HepG2 (cell line): ENCODE measurements at regions not wholly inside any gene's neighbourhood (a gene's known extent, or its start where the extent isn't known, plus 50 kb on each side); places are given as distances from the start of the nearest gene placed in this dataset.

Experiments used
- ATAC-seq: fragments of 200-7000 bp; cut with Tn5 transposase; 3 replicates; pipeline ENCODE4 v1.9.1; 2020; ENCODE audit warnings: mild to moderate bottlenecking, moderate library complexity
- BruUV-seq: library from RNA; stranded (reverse); fragments of 400-500 nt; replicated peaks from 2 replicates; lab custom pipeline; 2021; lab: Mats Ljungman, UMichigan
- CTCF ChIA-PET: fragments of 300-600 bp; formaldehyde crosslinking; extraction: SDS; loops from one replicate; lab custom pipeline; 2021; ENCODE audit warnings: low total read pairs, inconsistent platforms, low intra/inter-chr PET ratio; lab: Yijun Ruan, JAX
- POLR2A ChIA-PET: fragments of 350-600 bp; sonication (Branson Sonifier 250); formaldehyde crosslinking; loops from one replicate; lab custom pipeline; 2020; ENCODE audit warnings: antibody characterized with exemption, inconsistent platforms; lab: Yijun Ruan, JAX
- DNase-seq: peaks from one replicate; pipeline ENCODE4 v3.0.0-alpha.2; 2015; ENCODE audit warnings: low spot score
- FAIRE-seq: peaks from 3 replicates; lab custom pipeline; 2011; peaks lifted over from hg19 to GRCh38; lab: Jason Lieb, UNC
- H2AFZ ChIP-seq: one replicate; pipeline ENCODE4 v1.6.1; 2011; ENCODE audit warnings: low read length, inconsistent platforms
- H3K27ac ChIP-seq: fragments of 300-600 bp; 3 replicates; pipeline ENCODE4 v1.8.0; 2011; ENCODE audit warnings: mixed run types, mild to moderate bottlenecking, mixed read lengths, low read length, inconsistent platforms; ENCODE audit not compliant: insufficient read depth; ENCODE audit errors: extremely low read length
- H3K27me3 ChIP-seq, 2 experiments: fragments of 200-600 bp in 1 of 2; 2 replicates in 1 of 2; 3 replicates in 1 of 2; pipeline versions ENCODE4 v1.6.0 to v1.8.0; 2011; ENCODE audit warnings: low read length in 2 of 2, mild to moderate bottlenecking in 2 of 2, moderate library complexity in 2 of 2, inconsistent platforms in 1 of 2; ENCODE audit not compliant: insufficient read depth in 2 of 2, control insufficient read depth in 1 of 2
- H3K36me3 ChIP-seq, 2 experiments: fragments of 200-600 bp in 1 of 2; replicated peaks in 1 of 2; 2 replicates in 1 of 2; 3 replicates in 1 of 2; pipeline versions ENCODE4 v1.5.1 to v1.8.0; 2011; ENCODE audit warnings: low read length in 2 of 2, inconsistent platforms in 1 of 2; ENCODE audit not compliant: insufficient read depth in 2 of 2, control insufficient read depth in 1 of 2
- H3K4me1 ChIP-seq: 2 replicates; pipeline ENCODE4 v1.5.1; 2012; ENCODE audit warnings: low read length, inconsistent platforms; ENCODE audit not compliant: insufficient read depth
- H3K4me2 ChIP-seq: 2 replicates; pipeline ENCODE4 v1.6.0; 2011; ENCODE audit warnings: low read depth, low read length, inconsistent platforms
- H3K4me3 ChIP-seq, 3 experiments: fragments of 200-600 bp in 1 of 3; sonication (generic), shearing (Covaris generic) in 1 of 3; replicated peaks in 1 of 3; 2 replicates each; pipeline ENCODE4 v1.5.1; 2011 to 2016; ENCODE audit warnings: low read length in 3 of 3, inconsistent platforms in 2 of 3, low read depth in 2 of 3, mild to moderate bottlenecking in 2 of 3, control low read depth in 1 of 3, mixed read lengths in 1 of 3; ENCODE audit not compliant: insufficient read depth in 1 of 3
- H3K79me2 ChIP-seq: one replicate; pipeline ENCODE4 v1.6.1; 2011; ENCODE audit warnings: low read length, inconsistent platforms; ENCODE audit not compliant: insufficient read depth
- H3K9ac ChIP-seq: 2 replicates; pipeline ENCODE4 v1.6.0; 2011; ENCODE audit warnings: mild to moderate bottlenecking, low read depth, low read length, inconsistent platforms; ENCODE audit not compliant: insufficient read depth
- H3K9me3 ChIP-seq: 2 replicates; pipeline ENCODE4 v1.5.1; 2012; ENCODE audit warnings: mild to moderate bottlenecking, low read length
- H4K20me1 ChIP-seq: 2 replicates; pipeline ENCODE4 v1.6.0; 2011; ENCODE audit warnings: inconsistent platforms, mild to moderate bottlenecking, low read length, moderate library complexity; ENCODE audit not compliant: insufficient read depth
- ARHGAP35 ChIP-seq: sonication (generic); formaldehyde crosslinking; IDR thresholded peaks from 2 replicates; pipeline ENCODE4 v1.9.0; 2022; ENCODE audit warnings: mild to moderate bottlenecking, inconsistent platforms, moderate library complexity, missing genetic modification reagents, borderline replicate concordance
- ARID5B ChIP-seq: IDR thresholded peaks from 2 replicates; pipeline ENCODE4 v1.4.0; 2020; ENCODE audit warnings: mild to moderate bottlenecking, missing genetic modification reagents
- DRAP1 ChIP-seq: IDR thresholded peaks from 2 replicates; pipeline ENCODE4 v1.6.1; 2016; ENCODE audit warnings: missing genetic modification reagents, missing compliant biosample characterization
- FOXK1 ChIP-seq: sonication (generic); formaldehyde crosslinking; IDR thresholded peaks from 2 replicates; pipeline ENCODE4 v1.4.0; 2020; ENCODE audit warnings: low read depth, missing genetic modification reagents, borderline replicate concordance
- MYNN ChIP-seq: sonication (generic); formaldehyde crosslinking; IDR thresholded peaks from 2 replicates; pipeline ENCODE4 v1.4.0; 2020; ENCODE audit warnings: mild to moderate bottlenecking, low read depth, missing genetic modification reagents
- SP4 ChIP-seq: sonication (generic); formaldehyde crosslinking; IDR thresholded peaks from 2 replicates; pipeline ENCODE4 v1.8.1; 2023; ENCODE audit warnings: mild to moderate bottlenecking, missing genetic modification reagents
- TIGD3 ChIP-seq: sonication (generic); formaldehyde crosslinking; IDR thresholded peaks from 2 replicates; pipeline ENCODE4 v1.5.1; 2020; ENCODE audit warnings: mild to moderate bottlenecking, missing genetic modification reagents, borderline replicate concordance
- ZBTB20 ChIP-seq: sonication (generic); formaldehyde crosslinking; IDR thresholded peaks from 2 replicates; pipeline ENCODE4 v1.8.1; 2023; ENCODE audit warnings: missing genetic modification reagents, low read depth, mild to moderate bottlenecking, borderline replicate concordance
- ZGPAT ChIP-seq: IDR thresholded peaks from 2 replicates; pipeline ENCODE4 v1.6.1; 2016; ENCODE audit warnings: mild to moderate bottlenecking
- ZNF562 ChIP-seq: sonication (generic); formaldehyde crosslinking; IDR thresholded peaks from 2 replicates; pipeline ENCODE4 v1.8.0; 2022; ENCODE audit warnings: missing genetic modification reagents, borderline replicate concordance
- ZNF619 ChIP-seq: sonication (generic); formaldehyde crosslinking; IDR thresholded peaks from 2 replicates; pipeline ENCODE4 v1.4.0; 2020; ENCODE audit warnings: mild to moderate bottlenecking, missing genetic modification reagents
- WGBS: methylation state at CpG from one replicate; pipeline ENCODE4 v1.1.6; 2017; ENCODE audit warnings: low lambda C conversion rate; 5-methylcytosine and 5-hydroxymethylcytosine counted together
- in situ Hi-C: cut with HindIII; loops from 2 replicates; pipeline ENCODE4 v1.10.0; 2017; ENCODE audit warnings: low pct_unique_long_range_greater_than_20kb; ENCODE audit not compliant: extremely low pct_ligation_motif_present
- intact Hi-C: fragments of 100-400 bp; cut with micrococcal nuclease; formaldehyde crosslinking; loops from one replicate; pipeline ENCODE4 v1.10.0; 2022; ENCODE audit not compliant: unreplicated experiment

GRCh38 chr14:84037593-84037992, 1492.4 kb upstream of the FLRT2 start (continued):
- TF ChIP-seq FOXK1 (no peak), ZNF619 (CRISPR knock-in tag) (no peak), TIGD3 (CRISPR knock-in tag) (no peak), ARID5B (CRISPR knock-in tag) (no peak), SP4 (CRISPR knock-in tag) (no peak)
- TF ChIP-seq, all 625 proteins: peak for 0

GRCh38 chr14:84040101-84040500, 1489.8 kb upstream of the FLRT2 start:
- TF ChIP-seq ARHGAP35 = no peak
- TF ChIP-seq ZBTB20 (CRISPR knock-in tag) = no peak
- TF ChIP-seq MYNN (CRISPR knock-in tag) = no peak
- TF ChIP-seq ZNF562 (CRISPR knock-in tag) = no peak
- no peak for TF ChIP-seq ZGPAT
- TF ChIP-seq DRAP1 (CRISPR knock-in tag) = no peak
- Histone ChIP-seq H3K4me2 (no peak overlapping the region), H3K27me3 (no peaks in the 10 kb centered on the region), H4K20me1 (no peaks in the 10 kb centered on the region), H3K27ac (no peak overlapping the region), H3K79me2 (no peaks in the 10 kb centered on the region), H3K36me3 (no peaks in the 10 kb centered on the region), H3K9ac (no peak overlapping the region), H3K4me1 (no peaks in the 10 kb centered on the region), H3K9me3 (peaks cover 84% of the 10 kb centered on the region), H3K4me3 (no peak overlapping the region), H2AFZ (no peak overlapping the region)
- intact Hi-C loops = no loop called here
- ChIA-PET POLR2A (no interaction called here), CTCF (no interaction called here)
- 3% methylated on average over 3 of the region's 3 CpGs for WGBS
- in situ Hi-C loops = no loop called here
- no TSS peak for BruUV-seq
- DNase-seq (no peak), FAIRE-seq (no peak), ATAC-seq (no peak)
